ENCODE measurements at regions not wholly inside any gene's neighbourhood (a gene's known extent, or its start where the extent isn't known, plus 50 kb on each side); places are given as distances from the start of the nearest gene placed in this dataset.

DNA sequence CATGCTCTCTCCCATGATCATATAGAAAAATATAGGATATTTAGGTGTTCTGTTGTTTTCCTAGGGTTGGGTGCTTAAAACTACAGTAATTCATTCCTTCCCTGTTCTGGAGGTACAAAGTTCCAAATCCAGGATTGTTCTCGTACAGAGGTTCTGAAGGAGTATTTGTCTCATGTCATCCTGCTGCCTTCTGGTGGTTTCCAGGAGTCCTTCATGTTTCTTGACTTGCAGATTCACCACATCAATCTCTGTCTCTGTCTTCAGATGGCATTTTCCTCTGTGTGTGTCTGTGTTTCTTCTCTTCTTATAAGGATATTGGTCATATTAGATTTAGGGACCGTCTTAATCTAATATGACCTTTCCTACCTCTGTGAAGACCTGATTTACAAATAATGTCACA is 397.9 kb downstream of the NYAP2 start:
- Histone ChIP-seq H3F3A (ENCODE audit: insufficient read depth) (no peaks in the 10 kb centered on the region), H2AFZ (ENCODE audit: low read depth, low read length, severe bottlenecking) (no peak overlapping the region), H3K9ac (ENCODE audit: low read length) (no peak overlapping the region), H4K20me1 (ENCODE audit: low read depth, low read length) (no peaks in the 10 kb centered on the region), H3K27me3 (ENCODE audit: low read length) (no peaks in the 10 kb centered on the region), H3K36me3 (ENCODE audit: low read length) (no peaks in the 10 kb centered on the region), H3K9me3 (ENCODE audit: insufficient read depth, low read length) (no peaks in the 10 kb centered on the region), H3K4me3 (ENCODE audit: insufficient read depth, low read length, poor library complexity, severe bottlenecking) (no peak overlapping the region), H3K9me2 (replicated peaks; ENCODE audit: insufficient read depth, low read length) (no peaks in the 10 kb centered on the region), H3K27ac (ENCODE audit: low read depth, low read length) (no peak overlapping the region), H3K4me2 (ENCODE audit: low read depth, low read length, poor library complexity, severe bottlenecking) (no peak overlapping the region), H3K79me2 (ENCODE audit: insufficient read depth, low read length) (no peaks in the 10 kb centered on the region)
- TF ChIP-seq EZH2phosphoT487 (conservative IDR thresholded peaks at IDR 0.05; ENCODE audit: low read length), result no peak
- TF ChIP-seq, protein P1, sequence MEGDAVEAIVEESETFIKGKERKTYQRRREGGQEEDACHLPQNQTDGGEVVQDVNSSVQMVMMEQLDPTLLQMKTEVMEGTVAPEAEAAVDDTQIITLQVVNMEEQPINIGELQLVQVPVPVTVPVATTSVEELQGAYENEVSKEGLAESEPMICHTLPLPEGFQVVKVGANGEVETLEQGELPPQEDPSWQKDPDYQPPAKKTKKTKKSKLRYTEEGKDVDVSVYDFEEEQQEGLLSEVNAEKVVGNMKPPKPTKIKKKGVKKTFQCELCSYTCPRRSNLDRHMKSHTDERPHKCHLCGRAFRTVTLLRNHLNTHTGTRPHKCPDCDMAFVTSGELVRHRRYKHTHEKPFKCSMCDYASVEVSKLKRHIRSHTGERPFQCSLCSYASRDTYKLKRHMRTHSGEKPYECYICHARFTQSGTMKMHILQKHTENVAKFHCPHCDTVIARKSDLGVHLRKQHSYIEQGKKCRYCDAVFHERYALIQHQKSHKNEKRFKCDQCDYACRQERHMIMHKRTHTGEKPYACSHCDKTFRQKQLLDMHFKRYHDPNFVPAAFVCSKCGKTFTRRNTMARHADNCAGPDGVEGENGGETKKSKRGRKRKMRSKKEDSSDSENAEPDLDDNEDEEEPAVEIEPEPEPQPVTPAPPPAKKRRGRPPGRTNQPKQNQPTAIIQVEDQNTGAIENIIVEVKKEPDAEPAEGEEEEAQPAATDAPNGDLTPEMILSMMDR (IDR thresholded peaks at IDR 0.05; ENCODE audit: insufficient read depth, low read length, poor library complexity, severe bottlenecking), result no peak

DNA sequence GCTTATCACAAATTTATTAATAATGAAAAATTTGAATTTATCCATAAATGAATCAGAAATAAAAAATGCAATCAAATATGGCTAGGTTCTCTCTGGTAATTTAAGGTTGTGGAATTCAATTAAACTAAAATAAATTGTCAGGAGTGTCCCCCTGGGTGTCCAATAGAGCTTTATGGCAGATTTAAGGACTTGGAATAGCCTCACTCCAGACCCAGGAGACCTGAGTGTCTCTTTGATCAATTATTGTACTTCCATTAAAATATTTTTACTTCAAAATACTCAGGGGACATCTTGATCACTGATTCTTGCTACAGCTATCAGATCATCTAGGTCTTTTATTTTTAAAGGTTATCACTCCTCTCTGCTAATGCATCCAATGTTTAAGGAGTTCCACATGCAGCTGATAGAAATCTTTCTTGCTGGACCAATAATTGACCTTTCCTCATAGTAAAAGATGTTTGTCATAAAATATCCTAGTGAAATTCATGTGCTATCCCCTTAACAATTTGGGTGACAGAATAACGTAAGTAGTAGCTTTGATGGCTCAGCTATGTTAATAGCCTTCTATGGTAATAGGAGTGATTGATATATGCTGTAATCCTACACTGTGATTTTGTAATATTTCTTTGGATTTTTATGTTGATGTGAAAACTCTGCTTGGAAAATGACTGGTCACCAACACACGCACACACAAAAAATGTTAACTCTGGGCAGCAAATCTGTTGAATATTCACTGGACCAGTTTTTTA is 395.3 kb downstream of the NYAP2 start:
- TF ChIP-seq, protein P1 (IDR thresholded peaks at IDR 0.05; ENCODE audit: insufficient read depth, low read length, poor library complexity, severe bottlenecking), result no peak
- TF ChIP-seq EZH2phosphoT487 (conservative IDR thresholded peaks at IDR 0.05; ENCODE audit: low read length), result no peak
- no peaks in the 10 kb centered on the region for H3K36me3 ChIP-seq (ENCODE audit: low read length)
- H3K9me3 ChIP-seq (ENCODE audit: insufficient read depth, low read length), result no peaks in the 10 kb centered on the region
- H3K4me3 ChIP-seq (ENCODE audit: insufficient read depth, low read length, poor library complexity, severe bottlenecking), result no peak overlapping the region
- no peaks in the 10 kb centered on the region for H3K9me2 ChIP-seq (replicated peaks; ENCODE audit: insufficient read depth, low read length)
- H4K20me1 ChIP-seq (ENCODE audit: low read depth, low read length), result no peaks in the 10 kb centered on the region
- H3K4me2 ChIP-seq (ENCODE audit: low read depth, low read length, poor library complexity, severe bottlenecking), result no peak overlapping the region
- H2AFZ ChIP-seq (ENCODE audit: low read depth, low read length, severe bottlenecking), result no peak overlapping the region
- no peaks in the 10 kb centered on the region for H3F3A ChIP-seq (ENCODE audit: insufficient read depth)
- no peak overlapping the region for H3K27ac ChIP-seq (ENCODE audit: low read depth, low read length)
- H3K79me2 ChIP-seq (ENCODE audit: insufficient read depth, low read length), result no peaks in the 10 kb centered on the region
- H3K27me3 ChIP-seq (ENCODE audit: low read length), result no peaks in the 10 kb centered on the region
- no peak overlapping the region for H3K9ac ChIP-seq (ENCODE audit: low read length)

DNA sequence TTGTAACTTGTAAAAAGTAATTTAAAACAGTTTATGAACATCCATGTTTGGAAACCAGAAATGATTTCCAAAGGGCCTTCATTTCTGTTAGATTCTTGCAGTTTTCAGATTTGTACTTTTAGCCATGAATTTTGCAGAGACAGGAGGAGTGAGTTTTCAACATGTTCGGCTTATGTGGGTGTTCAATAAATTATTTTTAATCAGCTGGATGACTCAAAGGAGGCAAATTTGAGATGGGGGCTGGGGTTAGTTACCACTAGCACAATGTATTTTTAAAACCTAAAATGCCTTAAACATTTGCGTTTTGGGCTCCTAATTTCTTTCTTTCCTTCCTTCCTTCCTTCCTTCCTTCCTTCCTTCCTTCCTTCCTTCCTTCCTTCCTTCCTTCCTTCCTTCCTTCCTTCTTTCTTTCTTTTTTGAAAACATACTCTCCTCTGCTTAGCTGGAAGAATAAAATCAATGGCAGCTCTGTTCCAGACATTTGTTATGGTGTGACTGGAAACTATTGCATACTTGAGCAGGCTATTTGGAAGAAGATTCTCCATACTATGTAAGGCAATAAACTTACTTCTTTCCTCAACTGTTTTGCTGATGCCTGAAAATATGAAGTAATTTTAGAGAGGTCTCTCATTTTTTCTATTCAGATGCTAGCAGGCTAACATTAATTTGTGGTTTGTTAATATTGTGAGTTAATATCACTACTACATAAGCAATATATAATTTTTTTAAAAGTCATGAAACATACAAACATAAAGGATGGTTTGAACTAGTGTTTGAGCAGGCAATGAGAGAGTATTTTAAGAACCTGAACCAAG is 394.4 kb downstream of the NYAP2 start:
- Histone ChIP-seq H3K27me3 (ENCODE audit: low read length) (no peaks in the 10 kb centered on the region), H3K4me3 (ENCODE audit: insufficient read depth, low read length, poor library complexity, severe bottlenecking) (no peak overlapping the region), H2AFZ (ENCODE audit: low read depth, low read length, severe bottlenecking) (no peak overlapping the region), H3K36me3 (ENCODE audit: low read length) (no peaks in the 10 kb centered on the region), H3K27ac (ENCODE audit: low read depth, low read length) (no peak overlapping the region), H3K9ac (ENCODE audit: low read length) (no peak overlapping the region), H4K20me1 (ENCODE audit: low read depth, low read length) (no peaks in the 10 kb centered on the region), H3F3A (ENCODE audit: insufficient read depth) (no peaks in the 10 kb centered on the region), H3K9me2 (replicated peaks; ENCODE audit: insufficient read depth, low read length) (no peaks in the 10 kb centered on the region), H3K79me2 (ENCODE audit: insufficient read depth, low read length) (no peaks in the 10 kb centered on the region), H3K9me3 (ENCODE audit: insufficient read depth, low read length) (no peaks in the 10 kb centered on the region), H3K4me2 (ENCODE audit: low read depth, low read length, poor library complexity, severe bottlenecking) (no peak overlapping the region)
- TF ChIP-seq EZH2phosphoT487 (conservative IDR thresholded peaks at IDR 0.05; ENCODE audit: low read length), result no peak
- TF ChIP-seq, protein P1 (IDR thresholded peaks at IDR 0.05; ENCODE audit: insufficient read depth, low read length, poor library complexity, severe bottlenecking), result no peak
